Endothelial cell of umbilical vein (primary cell): ENCODE measurements at regions not wholly inside any gene's neighbourhood (a gene's known extent, or its start where the extent isn't known, plus 50 kb on each side); places are given as distances from the start of the nearest gene placed in this dataset.

Source experiments
- CTCF ChIP-seq, 2 donors: IDR thresholded peaks; 1 replicate in 1 of 2; 2 replicates in 1 of 2; pipeline ENCODE4 v1.5.1; 2011; ENCODE audit warnings: low read length in 2 of 2, mild to moderate bottlenecking in 2 of 2, moderate library complexity in 2 of 2, control low read depth in 1 of 2, inconsistent platforms in 1 of 2, low read depth in 1 of 2; ENCODE audit not compliant: insufficient read depth in 1 of 2; ENCODE audit errors: extremely low read depth in 1 of 2
- EZH2 ChIP-seq: IDR thresholded peaks from 2 replicates; pipeline ENCODE4 v1.6.1; 2012; ENCODE audit warnings: borderline replicate concordance, low read depth, mild to moderate bottlenecking, moderate library complexity, low read length, inconsistent platforms; ENCODE audit not compliant: severe bottlenecking
- JUN ChIP-seq: IDR thresholded peaks from 2 replicates; pipeline ENCODE4 v1.6.1; 2011; ENCODE audit warnings: borderline replicate concordance, low read depth; ENCODE audit not compliant: insufficient read length, insufficient read depth
- MAX ChIP-seq: IDR thresholded peaks from 2 replicates; pipeline ENCODE4 v1.6.1; 2011; ENCODE audit not compliant: insufficient read depth, insufficient read length
- POLR2A ChIP-seq: IDR thresholded peaks from 2 replicates; pipeline ENCODE4 v1.6.1; 2012; ENCODE audit warnings: low read depth, mild to moderate bottlenecking, control low read depth, low read length

GRCh38 chr10:63751836-63752235, 230.6 kb downstream of the REEP3 start:
- TF ChIP-seq CTCF (IDR thresholded peaks at IDR 0.05; ENCODE audit: extremely low read depth in 1 of 2, insufficient read depth in 1 of 2, low read depth in 1 of 2, low read length in 2 of 2): no peak
- TF ChIP-seq JUN: no peak
- TF ChIP-seq MAX: no peak
- TF ChIP-seq POLR2A: no peak
- TF ChIP-seq EZH2: no peak
